Astrocyte (in vitro differentiated cells and primary cell): ENCODE measurements at regions not wholly inside any gene's neighbourhood (a gene's known extent, or its start where the extent isn't known, plus 50 kb on each side); places are given as distances from the start of the nearest gene placed in this dataset.

Experiments used
- DNase-seq: peaks from one replicate; pipeline ENCODE4 v3.0.0-alpha.2; 2010; ENCODE audit warnings: low read depth
- FAIRE-seq: peaks from 2 replicates; lab custom pipeline; 2011; peaks lifted over from hg19 to GRCh38; lab: Jason Lieb, UNC
- H2AFZ ChIP-seq: 2 replicates; pipeline ENCODE4 v1.6.0; 2012; ENCODE audit warnings: low read depth, low read length, inconsistent platforms
- H3K27ac ChIP-seq: 2 replicates; pipeline ENCODE4 v1.5.1; 2011; ENCODE audit warnings: low read depth, low read length, inconsistent platforms
- H3K27me3 ChIP-seq: 2 replicates; pipeline ENCODE4 v1.6.0; 2011; ENCODE audit warnings: low read length, inconsistent platforms; ENCODE audit not compliant: insufficient read depth
- H3K36me3 ChIP-seq: 2 replicates; pipeline ENCODE4 v1.5.1; 2011; ENCODE audit warnings: low read length, inconsistent platforms; ENCODE audit not compliant: insufficient read depth
- H3K4me1 ChIP-seq: 2 replicates; pipeline ENCODE4 v1.5.1; 2011; ENCODE audit warnings: low read length, inconsistent platforms; ENCODE audit not compliant: insufficient read depth
- H3K4me2 ChIP-seq: 2 replicates; pipeline ENCODE4 v1.6.0; 2012; ENCODE audit warnings: low read length, inconsistent platforms
- H3K4me3 ChIP-seq: 2 replicates; pipeline ENCODE4 v1.5.1; 2011; ENCODE audit warnings: low read depth, mild to moderate bottlenecking, low read length, inconsistent platforms; ENCODE audit not compliant: insufficient read depth
- H3K79me2 ChIP-seq: 2 replicates; pipeline ENCODE4 v1.6.0; 2012; ENCODE audit warnings: mild to moderate bottlenecking, low read length, inconsistent platforms; ENCODE audit not compliant: insufficient read depth
- H3K9ac ChIP-seq: 2 replicates; pipeline ENCODE4 v1.6.0; 2012; ENCODE audit warnings: mild to moderate bottlenecking, low read length, inconsistent platforms
- H3K9me3 ChIP-seq: 2 replicates; pipeline ENCODE4 v1.5.1; 2012; ENCODE audit warnings: low read depth, mild to moderate bottlenecking, low read length, inconsistent platforms; ENCODE audit not compliant: insufficient read depth
- H4K20me1 ChIP-seq: 2 replicates; pipeline ENCODE4 v1.6.0; 2012; ENCODE audit warnings: low read length, inconsistent platforms; ENCODE audit not compliant: insufficient read depth
- H3K27ac Mint-ChIP-seq: one replicate; pipeline ENCODE4 v1.8.0; 2021; ENCODE audit warnings: mild to moderate bottlenecking, mixed read lengths; ENCODE audit not compliant: unreplicated experiment
- H3K27me3 Mint-ChIP-seq: one replicate; pipeline ENCODE4 v1.8.0; 2021; ENCODE audit warnings: low read depth, mixed read lengths; ENCODE audit not compliant: unreplicated experiment
- H3K36me3 Mint-ChIP-seq: one replicate; pipeline ENCODE4 v1.8.0; 2021; ENCODE audit warnings: low read depth, mixed read lengths; ENCODE audit not compliant: unreplicated experiment
- H3K4me1 Mint-ChIP-seq: one replicate; pipeline ENCODE4 v1.8.0; 2021; ENCODE audit warnings: low read depth, mixed read lengths; ENCODE audit not compliant: unreplicated experiment
- H3K4me3 Mint-ChIP-seq: one replicate; pipeline ENCODE4 v1.8.0; 2021; ENCODE audit warnings: mild to moderate bottlenecking, moderate library complexity, mixed read lengths; ENCODE audit not compliant: unreplicated experiment
- H3K9me3 Mint-ChIP-seq: one replicate; pipeline ENCODE4 v1.8.0; 2021; ENCODE audit warnings: mild to moderate bottlenecking, mixed read lengths; ENCODE audit not compliant: unreplicated experiment
- EZH2 ChIP-seq: IDR thresholded peaks from 2 replicates; pipeline ENCODE4 v1.6.1; 2012; ENCODE audit warnings: mild to moderate bottlenecking, low read length, inconsistent platforms; ENCODE audit not compliant: insufficient read depth
- TF ChIP-seq, protein P1 (sequence below): IDR thresholded peaks from 2 replicates; pipeline ENCODE4 v1.5.1; 2011; ENCODE audit warnings: low read depth, mild to moderate bottlenecking, inconsistent platforms, low read length, moderate library complexity; ENCODE audit not compliant: insufficient read depth

- Histone ChIP-seq H3K36me3 (no peaks in the 10 kb centered on the region), H4K20me1 (no peaks in the 10 kb centered on the region), H3K79me2 (no peaks in the 10 kb centered on the region), H3K4me3 (no peak overlapping the region), H3K4me1 (no peaks in the 10 kb centered on the region), H2AFZ (no peak overlapping the region), H3K9ac (no peak overlapping the region), H3K27me3 (no peaks in the 10 kb centered on the region), H3K9me3 (no peaks in the 10 kb centered on the region), H3K4me2 (no peak overlapping the region), H3K27ac (no peak overlapping the region)
- Mint-ChIP-seq H3K27me3 (peaks cover 15% of the 10 kb centered on the region), H3K4me1 (no peaks in the 10 kb centered on the region), H3K27ac (no peak overlapping the region), H3K36me3 (no peaks in the 10 kb centered on the region), H3K4me3 (no peak overlapping the region), H3K9me3 (no peaks in the 10 kb centered on the region)
- no peak for FAIRE-seq
- DNase-seq, result no peak
- TF ChIP-seq, protein P1, sequence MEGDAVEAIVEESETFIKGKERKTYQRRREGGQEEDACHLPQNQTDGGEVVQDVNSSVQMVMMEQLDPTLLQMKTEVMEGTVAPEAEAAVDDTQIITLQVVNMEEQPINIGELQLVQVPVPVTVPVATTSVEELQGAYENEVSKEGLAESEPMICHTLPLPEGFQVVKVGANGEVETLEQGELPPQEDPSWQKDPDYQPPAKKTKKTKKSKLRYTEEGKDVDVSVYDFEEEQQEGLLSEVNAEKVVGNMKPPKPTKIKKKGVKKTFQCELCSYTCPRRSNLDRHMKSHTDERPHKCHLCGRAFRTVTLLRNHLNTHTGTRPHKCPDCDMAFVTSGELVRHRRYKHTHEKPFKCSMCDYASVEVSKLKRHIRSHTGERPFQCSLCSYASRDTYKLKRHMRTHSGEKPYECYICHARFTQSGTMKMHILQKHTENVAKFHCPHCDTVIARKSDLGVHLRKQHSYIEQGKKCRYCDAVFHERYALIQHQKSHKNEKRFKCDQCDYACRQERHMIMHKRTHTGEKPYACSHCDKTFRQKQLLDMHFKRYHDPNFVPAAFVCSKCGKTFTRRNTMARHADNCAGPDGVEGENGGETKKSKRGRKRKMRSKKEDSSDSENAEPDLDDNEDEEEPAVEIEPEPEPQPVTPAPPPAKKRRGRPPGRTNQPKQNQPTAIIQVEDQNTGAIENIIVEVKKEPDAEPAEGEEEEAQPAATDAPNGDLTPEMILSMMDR, result no peak
- no peak for TF ChIP-seq EZH2
Observed at GRCh38 chr7:98713165-98713810, 96.2 kb downstream of the NPTX2 start.

- no peak for DNase-seq
- no peak overlapping the region for H2AFZ ChIP-seq
- H3K9me3 Mint-ChIP-seq, result peaks cover 2% of the 10 kb centered on the region
Observed at GRCh38 chr7:98719396-98719795, 102.3 kb downstream of the NPTX2 start.

GRCh38 chr7:98722402-98722801, 105.3 kb downstream of the NPTX2 start:
- Histone ChIP-seq H3K4me3 (no peak overlapping the region), H2AFZ (no peak overlapping the region), H3K4me1 (no peaks in the 10 kb centered on the region), H3K79me2 (no peaks in the 10 kb centered on the region), H3K9ac (no peak overlapping the region), H3K27ac (no peak overlapping the region), H4K20me1 (no peaks in the 10 kb centered on the region), H3K9me3 (no peaks in the 10 kb centered on the region), H3K36me3 (no peaks in the 10 kb centered on the region), H3K4me2 (no peak overlapping the region), H3K27me3 (no peaks in the 10 kb centered on the region)
- TF ChIP-seq EZH2, result no peak
- TF ChIP-seq, protein P1, result no peak
- Mint-ChIP-seq H3K4me3 (no peak overlapping the region), H3K27me3 (peaks cover 22% of the 10 kb centered on the region), H3K4me1 (no peaks in the 10 kb centered on the region), H3K36me3 (no peaks in the 10 kb centered on the region), H3K27ac (no peak overlapping the region), H3K9me3 (peaks cover 2% of the 10 kb centered on the region)
- FAIRE-seq (no peak), DNase-seq (no peak)

More at GRCh38 chr7:98719396-98719795, 102.3 kb downstream of the NPTX2 start:
- no peaks in the 10 kb centered on the region for H4K20me1 ChIP-seq
- FAIRE-seq, result no peak
- H3K27me3 ChIP-seq, result no peaks in the 10 kb centered on the region
- no peaks in the 10 kb centered on the region for H3K4me1 Mint-ChIP-seq
- no peaks in the 10 kb centered on the region for H3K4me1 ChIP-seq
- peaks cover 18% of the 10 kb centered on the region for H3K27me3 Mint-ChIP-seq
- no peak overlapping the region for H3K9ac ChIP-seq
- no peak overlapping the region for H3K4me3 Mint-ChIP-seq
- H3K27ac ChIP-seq, result no peak overlapping the region
- no peaks in the 10 kb centered on the region for H3K36me3 Mint-ChIP-seq
- no peak overlapping the region for H3K4me3 ChIP-seq
- TF ChIP-seq EZH2, result no peak
- TF ChIP-seq, protein P1, result no peak
- no peak overlapping the region for H3K27ac Mint-ChIP-seq
- no peak overlapping the region for H3K4me2 ChIP-seq
- no peaks in the 10 kb centered on the region for H3K79me2 ChIP-seq
- H3K9me3 ChIP-seq, result no peaks in the 10 kb centered on the region
- no peaks in the 10 kb centered on the region for H3K36me3 ChIP-seq
